Activated T-helper 17 cell treated with anti-CD3 and anti-CD28 coated beads, Interleukin-2, amount 50 U/mL, for 72 hours (primary cell): ENCODE measurements at regions not wholly inside any gene's neighbourhood (a gene's known extent, or its start where the extent isn't known, plus 50 kb on each side); places are given as distances from the start of the nearest gene placed in this dataset.
"Not testable (repeated sequence)": the region's sequence is repeated elsewhere in the genome, so short reads cannot be mapped to it uniquely, and the experiment has no call there.

Experiments used
- ATAC-seq: fragments of 150-1000 bp; cut with Tn5 transposase; replicated peaks from 2 replicates; pipeline ENCODE4 v1.10.0; 2021; ENCODE audit warnings: mild to moderate bottlenecking, moderate library complexity
- H3K27ac Mint-ChIP-seq: one replicate; pipeline ENCODE4 v1.8.0; 2022; ENCODE audit warnings: mixed read lengths
- H3K27me3 Mint-ChIP-seq: one replicate; pipeline ENCODE4 v1.8.0; 2022; ENCODE audit warnings: mixed read lengths
- H3K36me3 Mint-ChIP-seq: one replicate; pipeline ENCODE4 v1.8.0; 2022; ENCODE audit warnings: low read depth, mild to moderate bottlenecking, mixed read lengths
- H3K4me1 Mint-ChIP-seq: one replicate; pipeline ENCODE4 v1.8.0; 2022; ENCODE audit warnings: mixed read lengths
- H3K4me3 Mint-ChIP-seq: one replicate; pipeline ENCODE4 v1.8.0; 2022; ENCODE audit warnings: mild to moderate bottlenecking, mixed read lengths
- H3K9me3 Mint-ChIP-seq: one replicate; pipeline ENCODE4 v1.8.0; 2022; ENCODE audit warnings: mixed read lengths

DNA sequence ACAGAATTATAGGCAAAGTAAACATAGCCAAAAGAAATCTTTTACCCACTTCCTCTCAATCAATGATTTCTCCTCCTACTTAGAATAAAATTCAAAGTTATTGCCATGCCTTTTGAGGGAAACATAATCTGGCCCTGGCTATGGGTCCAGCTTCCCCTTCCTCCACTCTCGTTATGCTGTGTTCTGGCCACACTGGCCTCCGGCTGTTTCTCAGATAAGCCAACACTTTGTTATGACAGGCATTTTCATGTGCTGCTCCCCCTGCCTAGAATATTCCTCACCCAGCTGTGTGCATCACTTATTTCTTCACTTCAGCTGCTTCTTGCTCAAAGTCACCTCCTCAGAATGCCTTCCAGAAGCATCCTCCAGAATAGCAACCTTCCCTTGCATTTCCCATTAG lies 386.6 kb upstream of the AADAT start:
- ATAC-seq = no peak
- H3K27ac Mint-ChIP-seq = no peak overlapping the region
- H3K27me3 Mint-ChIP-seq = no peaks in the 10 kb centered on the region
- peaks cover 4% of the 10 kb centered on the region for H3K9me3 Mint-ChIP-seq
- no peak overlapping the region for H3K4me3 Mint-ChIP-seq
- no peaks in the 10 kb centered on the region for H3K36me3 Mint-ChIP-seq
- H3K4me1 Mint-ChIP-seq = no peaks in the 10 kb centered on the region

DNA sequence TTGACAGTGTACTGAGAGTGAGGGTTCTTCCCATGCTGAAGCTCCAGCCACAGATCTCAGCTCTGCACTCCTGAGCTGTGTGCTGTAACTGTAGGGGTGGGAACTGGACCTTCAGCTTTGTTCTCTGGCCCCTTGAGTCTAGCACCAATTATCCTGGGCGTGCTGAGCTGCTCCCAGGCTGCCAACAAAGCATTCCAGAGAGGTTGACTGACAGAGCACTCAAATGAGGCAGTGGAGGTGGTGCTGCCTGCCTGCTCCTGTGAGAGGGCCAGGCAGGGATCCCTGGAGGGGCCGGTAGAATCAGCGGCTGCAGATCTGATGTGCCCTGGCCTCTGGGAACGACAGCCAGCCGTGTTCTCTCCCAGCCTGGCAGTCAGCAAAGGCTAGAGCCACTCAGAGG lies 375.7 kb upstream of the AADAT start:
- no peaks in the 10 kb centered on the region for H3K4me1 Mint-ChIP-seq
- H3K4me3 Mint-ChIP-seq = no peak overlapping the region
- ATAC-seq = no peak
- H3K36me3 Mint-ChIP-seq = no peaks in the 10 kb centered on the region
- H3K9me3 Mint-ChIP-seq = peaks cover 14% of the 10 kb centered on the region
- H3K27ac Mint-ChIP-seq = no peak overlapping the region
- H3K27me3 Mint-ChIP-seq = no peaks in the 10 kb centered on the region

DNA sequence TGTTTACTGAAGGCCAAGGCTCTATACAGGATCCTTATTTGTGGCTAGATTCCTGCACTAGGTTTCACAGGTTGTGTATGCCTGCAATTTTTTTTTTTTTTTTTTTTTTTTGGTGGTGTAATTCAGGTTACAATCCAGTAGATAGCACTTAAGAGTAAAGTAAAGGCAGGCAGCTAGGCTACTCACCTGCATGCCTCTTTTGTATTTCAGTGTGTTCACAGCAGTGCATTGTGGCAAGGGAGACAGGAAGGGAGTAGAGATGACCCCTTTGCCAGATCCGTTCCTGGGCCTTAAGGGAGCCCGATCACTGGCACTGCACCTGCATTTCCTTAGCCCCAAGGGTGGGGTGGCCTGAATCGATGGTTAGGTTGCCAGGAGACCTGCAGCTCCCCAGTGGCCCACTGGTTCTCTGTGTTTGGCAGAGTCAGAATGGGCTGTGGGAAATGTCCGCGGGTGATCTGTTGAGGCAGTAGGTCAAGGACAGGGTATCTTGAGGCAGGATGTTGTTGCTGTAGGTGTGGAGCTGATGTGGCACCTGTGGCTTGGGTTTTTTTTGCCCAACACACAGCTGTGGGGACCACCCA lies 374.9 kb upstream of the AADAT start:
- H3K27ac Mint-ChIP-seq = no peak overlapping the region
- no peaks in the 10 kb centered on the region for H3K36me3 Mint-ChIP-seq
- no peak for ATAC-seq

DNA sequence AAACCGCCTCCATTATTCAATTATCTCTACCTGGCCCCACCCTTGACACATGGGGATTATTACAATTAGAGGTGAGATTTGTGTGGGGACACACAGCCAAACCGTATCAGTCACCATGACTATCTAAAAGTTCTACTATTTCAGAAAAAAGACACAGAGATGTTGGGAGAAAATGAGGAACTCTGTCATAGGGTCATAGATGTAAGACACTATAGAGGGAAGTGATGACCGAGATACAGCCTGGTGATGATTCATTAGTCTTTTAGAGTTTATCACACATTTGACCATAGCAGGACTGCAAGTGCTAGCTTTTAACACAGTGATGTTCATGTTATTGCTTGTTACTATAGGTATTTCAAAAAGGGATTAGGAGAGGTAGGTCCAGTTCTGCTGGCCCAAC lies 357.0 kb upstream of the AADAT start:
- no peak for ATAC-seq
- no peaks in the 10 kb centered on the region for H3K27me3 Mint-ChIP-seq
- H3K4me1 Mint-ChIP-seq = no peaks in the 10 kb centered on the region
- H3K36me3 Mint-ChIP-seq = no peaks in the 10 kb centered on the region
- H3K27ac Mint-ChIP-seq = no peak overlapping the region
- peaks cover 14% of the 10 kb centered on the region for H3K9me3 Mint-ChIP-seq
- H3K4me3 Mint-ChIP-seq = no peak overlapping the region

More for the DNA sequence above, 374.9 kb upstream of the AADAT start:
- Mint-ChIP-seq H3K27me3 (no peaks in the 10 kb centered on the region), H3K9me3 (peaks cover 14% of the 10 kb centered on the region), H3K4me1 (no peaks in the 10 kb centered on the region), H3K4me3 (no peak overlapping the region)

DNA sequence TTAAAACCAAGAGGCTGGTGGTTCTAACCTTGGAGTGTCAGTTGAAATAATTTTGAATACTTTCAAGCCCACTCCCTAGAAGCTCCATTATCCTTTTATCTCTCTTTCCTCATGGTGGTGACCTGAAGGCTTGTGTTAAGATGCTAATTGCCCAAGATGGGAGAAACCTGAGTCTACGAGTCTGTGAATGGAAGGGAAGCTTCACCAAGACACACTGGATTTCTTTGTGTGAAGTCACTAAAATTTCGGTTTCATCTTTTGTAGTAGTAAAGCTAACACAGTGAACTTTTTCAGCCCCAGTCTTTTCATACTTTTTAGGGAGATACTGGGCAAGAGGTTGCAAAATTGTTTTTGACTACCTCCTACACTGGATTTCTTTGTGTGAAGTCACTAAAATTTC lies 351.4 kb upstream of the AADAT start:
- H3K4me3 Mint-ChIP-seq, H3K36me3 Mint-ChIP-seq, H3K27ac Mint-ChIP-seq, H3K27me3 Mint-ChIP-seq, ATAC-seq, H3K4me1 Mint-ChIP-seq: not testable (repeated sequence)
- H3K9me3 Mint-ChIP-seq = peaks cover 10% of the 10 kb centered on the region

DNA sequence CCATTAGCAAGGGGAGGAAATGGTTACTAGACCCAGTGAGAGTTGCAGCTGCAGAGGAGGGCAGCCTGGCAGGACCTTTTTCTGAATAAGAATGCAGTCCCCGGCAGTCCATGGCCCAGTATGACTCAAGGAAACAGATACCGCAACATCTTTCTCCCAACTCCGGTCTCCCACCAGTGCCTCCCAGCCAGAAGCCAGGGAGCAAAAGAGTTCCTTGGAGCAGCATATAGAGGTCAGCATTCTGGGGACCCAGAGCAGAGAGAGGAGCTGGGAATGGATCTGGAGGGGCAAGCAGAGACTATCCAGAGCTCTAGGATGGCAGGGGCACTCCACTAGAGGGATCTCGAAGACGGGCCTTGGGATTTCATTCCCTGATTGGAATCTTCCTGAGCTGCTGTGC lies 339.2 kb upstream of the AADAT start:
- H3K36me3 Mint-ChIP-seq = no peaks in the 10 kb centered on the region
- peaks cover 8% of the 10 kb centered on the region for H3K9me3 Mint-ChIP-seq
- H3K4me1 Mint-ChIP-seq = no peaks in the 10 kb centered on the region
- ATAC-seq = no peak
- no peak overlapping the region for H3K4me3 Mint-ChIP-seq
- H3K27me3 Mint-ChIP-seq = no peaks in the 10 kb centered on the region
- no peak overlapping the region for H3K27ac Mint-ChIP-seq

DNA sequence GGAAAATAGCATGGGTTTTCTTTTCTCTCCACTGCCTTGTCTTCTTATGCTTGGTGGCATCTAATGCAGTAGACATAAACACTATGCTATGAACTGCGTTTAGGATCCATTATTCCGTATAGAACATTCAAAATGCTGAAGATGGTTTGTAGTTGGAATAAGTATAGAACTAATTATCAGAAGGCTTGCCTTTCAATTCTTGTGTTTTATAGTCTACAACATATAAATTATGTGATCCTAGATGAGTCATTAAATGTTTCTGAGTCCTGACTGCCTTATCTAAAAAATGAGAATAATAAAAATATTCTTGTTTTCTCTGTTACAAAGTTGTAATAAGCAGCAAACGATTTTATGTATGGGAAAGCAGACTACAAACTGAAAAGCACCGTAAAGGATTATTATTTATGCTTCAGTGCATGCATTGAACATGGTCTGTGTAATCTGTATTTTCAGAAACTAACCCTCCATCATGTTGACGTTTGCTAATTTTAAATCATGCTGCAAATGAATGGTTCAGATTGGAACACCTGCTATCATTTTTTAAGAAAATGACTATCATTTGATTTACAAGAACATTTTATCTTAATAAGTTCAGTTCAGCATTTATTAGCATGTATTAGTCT lies 335.9 kb upstream of the AADAT start:
- no peaks in the 10 kb centered on the region for H3K4me1 Mint-ChIP-seq
- H3K27me3 Mint-ChIP-seq = no peaks in the 10 kb centered on the region
- H3K27ac Mint-ChIP-seq = no peak overlapping the region
- no peak overlapping the region for H3K4me3 Mint-ChIP-seq
- no peak for ATAC-seq
- H3K36me3 Mint-ChIP-seq = no peaks in the 10 kb centered on the region
- peaks cover 3% of the 10 kb centered on the region for H3K9me3 Mint-ChIP-seq

DNA sequence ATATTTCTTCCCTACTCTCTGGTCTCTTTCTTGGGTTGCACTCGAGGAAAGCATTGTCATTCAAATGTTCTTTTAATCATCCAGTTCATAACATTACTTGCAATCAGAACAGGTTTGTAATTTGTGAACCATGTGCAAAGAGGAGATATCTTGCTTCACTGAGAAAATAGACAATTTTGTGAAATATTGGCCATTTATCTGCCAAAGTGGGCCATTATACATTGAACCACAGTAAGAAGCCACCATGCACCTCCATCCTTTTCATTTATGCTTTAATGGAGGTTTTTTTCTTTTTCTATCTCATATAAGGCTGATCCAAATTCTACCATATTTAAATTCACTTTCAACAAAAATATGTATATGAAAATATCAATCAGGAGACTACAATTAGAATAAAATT lies 335.3 kb upstream of the AADAT start:
- H3K27me3 Mint-ChIP-seq = no peaks in the 10 kb centered on the region
- H3K9me3 Mint-ChIP-seq = peaks cover 3% of the 10 kb centered on the region
- H3K4me3 Mint-ChIP-seq = no peak overlapping the region
- H3K4me1 Mint-ChIP-seq = no peaks in the 10 kb centered on the region
- no peak for ATAC-seq
- no peak overlapping the region for H3K27ac Mint-ChIP-seq
- no peaks in the 10 kb centered on the region for H3K36me3 Mint-ChIP-seq

DNA sequence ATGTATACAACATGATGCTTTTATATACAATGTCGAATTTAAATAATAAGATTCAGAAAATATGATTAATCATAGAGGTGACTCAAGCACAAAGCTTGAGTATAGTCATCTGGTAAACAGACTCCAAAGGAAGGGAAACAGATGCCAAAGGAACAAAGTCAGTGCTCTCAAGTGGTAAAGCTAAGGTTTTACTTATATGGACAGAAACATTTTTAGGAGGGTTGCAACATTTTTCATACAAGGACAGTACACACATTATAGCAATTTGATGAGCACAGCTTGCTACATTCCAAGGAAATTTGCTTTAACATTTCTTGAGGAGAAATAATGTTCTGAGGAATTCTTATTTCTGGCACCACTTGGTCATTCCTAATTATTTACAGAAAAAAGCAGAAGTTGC lies 333.4 kb upstream of the AADAT start:
- Mint-ChIP-seq H3K27ac (no peak overlapping the region), H3K36me3 (no peaks in the 10 kb centered on the region), H3K27me3 (no peaks in the 10 kb centered on the region), H3K4me3 (no peak overlapping the region), H3K9me3 (no peaks in the 10 kb centered on the region), H3K4me1 (no peaks in the 10 kb centered on the region)
- no peak for ATAC-seq

DNA sequence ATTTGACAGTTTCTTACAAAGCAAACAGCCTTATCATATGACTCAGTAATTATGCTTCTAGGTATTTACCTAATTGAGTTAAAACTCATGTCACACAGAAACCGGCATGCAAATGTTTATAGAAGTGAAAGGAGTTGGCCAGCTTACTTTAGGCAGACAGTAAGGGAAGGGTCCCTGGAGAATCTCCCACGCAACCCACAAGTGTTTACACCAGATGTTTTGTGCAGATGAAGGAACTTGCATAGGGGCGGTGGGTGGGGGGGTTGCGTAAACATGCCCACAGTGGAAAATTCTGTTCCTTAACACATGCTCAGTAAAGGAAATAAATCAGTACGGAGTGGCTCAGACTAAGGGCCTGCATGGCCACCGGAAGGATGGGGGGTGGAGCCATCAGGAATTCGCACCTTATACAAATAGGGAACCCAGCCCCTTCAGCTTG lies 330.5 kb upstream of the AADAT start:
- no peak for ATAC-seq
- Mint-ChIP-seq H3K27ac (no peak overlapping the region), H3K27me3 (no peaks in the 10 kb centered on the region), H3K36me3 (no peaks in the 10 kb centered on the region), H3K9me3 (no peaks in the 10 kb centered on the region), H3K4me1 (no peaks in the 10 kb centered on the region), H3K4me3 (no peak overlapping the region)

DNA sequence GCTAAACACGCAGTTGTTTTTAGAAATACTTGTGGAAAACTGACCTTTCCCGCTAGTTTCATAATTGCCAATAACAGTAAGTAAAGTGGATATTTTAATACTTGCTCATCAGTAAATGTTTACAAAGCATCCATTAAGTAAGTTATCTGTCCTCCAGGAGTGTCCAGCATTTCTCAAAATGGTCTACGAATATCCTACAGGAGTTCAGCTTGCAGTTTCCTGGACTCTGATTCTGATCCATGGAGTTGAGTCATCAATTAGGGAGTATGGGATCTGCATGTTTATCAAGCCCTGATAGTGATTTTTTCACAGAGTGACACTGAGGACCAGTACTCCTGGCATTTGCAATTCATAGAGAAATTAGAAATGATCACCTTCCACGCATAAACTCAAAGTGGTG lies 325.2 kb upstream of the AADAT start:
- Mint-ChIP-seq H3K36me3 (no peaks in the 10 kb centered on the region), H3K4me3 (no peak overlapping the region), H3K27ac (no peak overlapping the region), H3K9me3 (no peaks in the 10 kb centered on the region), H3K27me3 (no peaks in the 10 kb centered on the region), H3K4me1 (no peaks in the 10 kb centered on the region)
- no peak for ATAC-seq

DNA sequence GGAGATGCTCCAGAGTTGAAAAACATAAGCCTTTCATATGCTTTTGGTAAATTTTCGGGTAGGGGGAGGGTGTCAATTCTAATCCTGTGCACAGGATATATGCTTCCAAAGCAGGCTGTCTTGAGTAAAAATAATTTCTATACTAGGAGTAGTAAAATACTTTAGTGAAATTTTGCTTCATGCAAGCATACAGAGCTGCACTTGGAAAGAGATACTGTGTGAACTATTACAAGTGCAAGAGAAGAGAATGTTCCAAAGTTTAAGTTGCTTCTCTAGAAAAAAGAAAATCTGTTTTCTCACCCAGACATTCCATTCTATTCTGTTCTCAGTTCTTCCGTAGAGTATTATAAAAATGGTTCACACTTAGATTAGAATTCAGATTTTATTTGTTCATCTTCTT lies 324.6 kb upstream of the AADAT start:
- Mint-ChIP-seq H3K4me1 (no peaks in the 10 kb centered on the region), H3K4me3 (no peak overlapping the region), H3K9me3 (no peaks in the 10 kb centered on the region), H3K27me3 (no peaks in the 10 kb centered on the region), H3K27ac (no peak overlapping the region), H3K36me3 (no peaks in the 10 kb centered on the region)
- ATAC-seq = no peak

DNA sequence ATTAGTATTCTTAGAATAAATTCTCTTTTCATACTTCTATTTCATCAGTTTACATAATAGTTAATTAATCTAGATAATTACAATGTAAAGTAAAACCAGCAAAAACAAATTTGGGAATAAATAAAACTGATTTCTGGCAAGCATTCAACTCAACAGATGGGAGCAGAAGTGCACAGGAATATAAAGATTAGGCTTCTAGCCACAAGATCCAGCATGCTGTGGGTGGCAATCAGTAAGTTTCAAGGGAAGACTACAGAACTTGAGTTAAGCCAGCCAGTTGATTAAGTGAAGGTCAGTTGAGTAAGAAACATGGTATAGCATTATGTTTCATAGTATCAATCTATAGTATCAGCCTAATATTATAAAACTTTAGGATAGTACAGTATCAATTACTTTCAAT lies 324.2 kb upstream of the AADAT start:
- Mint-ChIP-seq H3K4me1 (no peaks in the 10 kb centered on the region), H3K36me3 (no peaks in the 10 kb centered on the region), H3K27ac (no peak overlapping the region), H3K27me3 (no peaks in the 10 kb centered on the region), H3K9me3 (no peaks in the 10 kb centered on the region), H3K4me3 (no peak overlapping the region)
- ATAC-seq = no peak

DNA sequence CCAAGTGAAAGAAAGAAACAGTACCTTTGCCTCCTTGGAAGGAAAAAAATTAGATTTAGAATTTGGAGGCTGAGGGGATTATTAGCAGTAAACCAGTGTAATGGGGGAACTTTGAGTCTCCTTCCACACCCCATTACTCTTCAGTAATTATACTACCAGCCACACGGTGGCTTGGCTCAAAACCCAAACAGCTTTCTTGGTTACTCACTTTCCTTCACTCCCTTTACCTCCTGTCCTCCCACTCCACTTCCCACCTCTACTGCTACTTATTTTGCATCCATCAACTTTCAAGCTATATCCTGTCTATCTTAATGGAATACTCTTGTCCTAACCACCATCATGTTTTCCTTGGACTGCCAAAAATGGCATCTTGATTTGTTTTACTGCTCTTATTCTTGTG lies 310.6 kb upstream of the AADAT start:
- ATAC-seq = no peak
- no peaks in the 10 kb centered on the region for H3K4me1 Mint-ChIP-seq
- H3K9me3 Mint-ChIP-seq = no peaks in the 10 kb centered on the region
- H3K27ac Mint-ChIP-seq = no peak overlapping the region
- H3K4me3 Mint-ChIP-seq = no peak overlapping the region
- no peaks in the 10 kb centered on the region for H3K36me3 Mint-ChIP-seq
- H3K27me3 Mint-ChIP-seq = no peaks in the 10 kb centered on the region

DNA sequence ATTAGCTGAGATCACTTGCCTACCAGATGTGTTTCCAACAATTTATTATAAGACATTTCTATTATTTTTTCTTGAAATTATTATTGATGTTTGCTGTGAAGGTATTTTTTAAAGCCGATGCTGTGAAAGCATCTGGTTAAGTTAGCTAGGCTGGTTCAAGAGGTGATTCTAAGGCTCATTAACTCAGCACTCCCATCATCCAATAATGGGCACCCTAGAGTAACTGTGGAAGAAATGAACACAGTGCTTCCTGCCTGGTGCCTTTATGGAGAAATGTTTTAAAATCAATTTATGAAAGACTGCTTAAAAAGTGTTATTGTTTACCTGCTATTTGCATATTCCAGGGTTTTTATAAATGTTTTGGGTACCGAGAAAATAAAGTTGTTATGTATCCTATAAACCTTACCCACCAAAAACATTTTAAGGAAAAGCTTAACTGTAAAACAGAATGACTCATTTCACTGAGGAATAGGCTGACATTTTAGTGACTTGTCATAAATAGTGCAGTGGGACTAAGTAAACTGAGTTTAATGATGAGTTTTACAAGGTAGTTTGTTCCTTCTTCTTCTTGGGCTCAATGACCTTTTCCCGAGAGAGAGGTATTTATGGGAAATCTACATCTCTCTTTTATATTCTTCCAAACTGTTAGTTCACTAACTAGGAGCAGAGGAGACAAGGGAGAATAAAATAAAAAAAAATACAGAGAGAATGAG lies 310.0 kb upstream of the AADAT start:
- no peaks in the 10 kb centered on the region for H3K9me3 Mint-ChIP-seq
- no peaks in the 10 kb centered on the region for H3K4me1 Mint-ChIP-seq
- no peak overlapping the region for H3K27ac Mint-ChIP-seq
- H3K36me3 Mint-ChIP-seq = no peaks in the 10 kb centered on the region
- H3K4me3 Mint-ChIP-seq = no peak overlapping the region
- no peak for ATAC-seq
- H3K27me3 Mint-ChIP-seq = no peaks in the 10 kb centered on the region
